ENCODE measurements at regions not wholly inside any gene's neighbourhood (a gene's known extent, or its start where the extent isn't known, plus 50 kb on each side); places are given as distances from the start of the nearest gene placed in this dataset.

GRCh38 chr21:34311561-34312330 lies 52.1 kb upstream of the KCNE2 start:
- Histone ChIP-seq H3K9me3 (ENCODE audit: low read length) (no peaks in the 10 kb centered on the region), H3K4me3 (ENCODE audit: low read depth, low read length, poor library complexity, severe bottlenecking) (no peak overlapping the region), H3F3A (ENCODE audit: insufficient read depth, low read length) (no peaks in the 10 kb centered on the region), H3K9me2 (ENCODE audit: low read depth, low read length) (no peaks in the 10 kb centered on the region), H3K4me2 (ENCODE audit: low read length) (no peak overlapping the region), H3K4me1 (ENCODE audit: insufficient read depth, low read length, severe bottlenecking) (no peaks in the 10 kb centered on the region), H3K36me3 (ENCODE audit: insufficient read depth, low read length) (no peaks in the 10 kb centered on the region), H2AFZ (ENCODE audit: low read length) (no peak overlapping the region), H3K27me3 (ENCODE audit: insufficient read depth, low read length) (peaks cover 13% of the 10 kb centered on the region; the same call in 1 of the 2 replicates), H3K9ac (ENCODE audit: low read length) (no peak overlapping the region), H4K20me1 (ENCODE audit: insufficient read depth, low read length) (no peaks in the 10 kb centered on the region), H3K79me2 (ENCODE audit: insufficient read depth, low read length) (no peaks in the 10 kb centered on the region), H3K27ac (ENCODE audit: low read depth, low read length, poor library complexity, severe bottlenecking) (no peak overlapping the region)
- no peak for TF ChIP-seq CTCF (IDR thresholded peaks at IDR 0.05; ENCODE audit: low read length)
- no peak for TF ChIP-seq EZH2 (IDR thresholded peaks at IDR 0.05; ENCODE audit: borderline replicate concordance, low read length)

GRCh38 chr21:34313116-34313515 lies 50.7 kb upstream of the KCNE2 start:
- Histone ChIP-seq H3K9me3 (ENCODE audit: low read length) (no peaks in the 10 kb centered on the region), H2AFZ (ENCODE audit: low read length) (no peak overlapping the region), H3K4me3 (ENCODE audit: low read depth, low read length, poor library complexity, severe bottlenecking) (no peak overlapping the region)

More at GRCh38 chr21:34313116-34313515, 50.7 kb upstream of the KCNE2 start:
- no peaks in the 10 kb centered on the region for H3F3A ChIP-seq (ENCODE audit: insufficient read depth, low read length)
- no peak overlapping the region for H3K4me2 ChIP-seq (ENCODE audit: low read length)
- peaks cover 13% of the 10 kb centered on the region; the same call in 1 of the 2 replicates for H3K27me3 ChIP-seq (ENCODE audit: insufficient read depth, low read length)
- H3K27ac ChIP-seq (ENCODE audit: low read depth, low read length, poor library complexity, severe bottlenecking), result no peak overlapping the region
- no peak overlapping the region for H3K9ac ChIP-seq (ENCODE audit: low read length)
- no peaks in the 10 kb centered on the region for H3K9me2 ChIP-seq (ENCODE audit: low read depth, low read length)
- H4K20me1 ChIP-seq (ENCODE audit: insufficient read depth, low read length), result no peaks in the 10 kb centered on the region
- no peaks in the 10 kb centered on the region for H3K36me3 ChIP-seq (ENCODE audit: insufficient read depth, low read length)
- H3K79me2 ChIP-seq (ENCODE audit: insufficient read depth, low read length), result no peaks in the 10 kb centered on the region
- TF ChIP-seq CTCF (IDR thresholded peaks at IDR 0.05; ENCODE audit: low read length), result no peak
- no peak for TF ChIP-seq EZH2 (IDR thresholded peaks at IDR 0.05; ENCODE audit: borderline replicate concordance, low read length)
- H3K4me1 ChIP-seq (ENCODE audit: insufficient read depth, low read length, severe bottlenecking), result no peaks in the 10 kb centered on the region
